ENCODE measurements at regions not wholly inside any gene's neighbourhood (a gene's known extent, or its start where the extent isn't known, plus 50 kb on each side); places are given as distances from the start of the nearest gene placed in this dataset.
A peak's percentile ranks its signal among the peaks of the same experiment; 100 is the strongest.
"Not testable (repeated sequence)": the region's sequence is repeated elsewhere in the genome, so short reads cannot be mapped to it uniquely, and the experiment has no call there.

DNA sequence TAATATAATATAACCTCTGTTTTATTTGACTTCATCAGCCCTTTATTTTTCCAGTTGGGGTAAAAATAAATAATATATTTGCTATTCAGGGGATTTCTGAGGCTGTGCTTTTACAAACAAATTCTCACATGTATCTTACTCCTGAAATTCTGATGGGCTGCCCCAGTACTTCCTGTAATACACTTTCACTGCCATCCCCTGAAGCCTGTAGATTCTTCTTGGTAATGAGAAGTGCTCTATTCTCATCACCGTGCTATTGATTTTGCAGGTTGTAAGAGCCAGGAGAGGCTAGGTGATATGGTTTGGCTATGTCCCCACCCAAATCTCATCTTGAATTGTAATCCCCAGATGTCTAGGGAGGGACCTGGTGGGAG is 91.9 kb upstream of the CEP78 start:
- DNase-seq (no peak), ATAC-seq (no peak)
- TF ChIP-seq, protein P1, sequence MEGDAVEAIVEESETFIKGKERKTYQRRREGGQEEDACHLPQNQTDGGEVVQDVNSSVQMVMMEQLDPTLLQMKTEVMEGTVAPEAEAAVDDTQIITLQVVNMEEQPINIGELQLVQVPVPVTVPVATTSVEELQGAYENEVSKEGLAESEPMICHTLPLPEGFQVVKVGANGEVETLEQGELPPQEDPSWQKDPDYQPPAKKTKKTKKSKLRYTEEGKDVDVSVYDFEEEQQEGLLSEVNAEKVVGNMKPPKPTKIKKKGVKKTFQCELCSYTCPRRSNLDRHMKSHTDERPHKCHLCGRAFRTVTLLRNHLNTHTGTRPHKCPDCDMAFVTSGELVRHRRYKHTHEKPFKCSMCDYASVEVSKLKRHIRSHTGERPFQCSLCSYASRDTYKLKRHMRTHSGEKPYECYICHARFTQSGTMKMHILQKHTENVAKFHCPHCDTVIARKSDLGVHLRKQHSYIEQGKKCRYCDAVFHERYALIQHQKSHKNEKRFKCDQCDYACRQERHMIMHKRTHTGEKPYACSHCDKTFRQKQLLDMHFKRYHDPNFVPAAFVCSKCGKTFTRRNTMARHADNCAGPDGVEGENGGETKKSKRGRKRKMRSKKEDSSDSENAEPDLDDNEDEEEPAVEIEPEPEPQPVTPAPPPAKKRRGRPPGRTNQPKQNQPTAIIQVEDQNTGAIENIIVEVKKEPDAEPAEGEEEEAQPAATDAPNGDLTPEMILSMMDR (IDR thresholded peaks at IDR 0.05), result no peak
- Histone ChIP-seq H3K4me3 (no peak overlapping the region), H3K36me3 (no peaks in the 10 kb centered on the region), H3K4me1 (no peaks in the 10 kb centered on the region), H3K27me3 (ENCODE audit: low read depth) (no peaks in the 10 kb centered on the region), H3K9me3 (no peaks in the 10 kb centered on the region), H3K27ac (no peak overlapping the region)
- intact Hi-C loops (cut with DNase I), result no loop called here

DNA sequence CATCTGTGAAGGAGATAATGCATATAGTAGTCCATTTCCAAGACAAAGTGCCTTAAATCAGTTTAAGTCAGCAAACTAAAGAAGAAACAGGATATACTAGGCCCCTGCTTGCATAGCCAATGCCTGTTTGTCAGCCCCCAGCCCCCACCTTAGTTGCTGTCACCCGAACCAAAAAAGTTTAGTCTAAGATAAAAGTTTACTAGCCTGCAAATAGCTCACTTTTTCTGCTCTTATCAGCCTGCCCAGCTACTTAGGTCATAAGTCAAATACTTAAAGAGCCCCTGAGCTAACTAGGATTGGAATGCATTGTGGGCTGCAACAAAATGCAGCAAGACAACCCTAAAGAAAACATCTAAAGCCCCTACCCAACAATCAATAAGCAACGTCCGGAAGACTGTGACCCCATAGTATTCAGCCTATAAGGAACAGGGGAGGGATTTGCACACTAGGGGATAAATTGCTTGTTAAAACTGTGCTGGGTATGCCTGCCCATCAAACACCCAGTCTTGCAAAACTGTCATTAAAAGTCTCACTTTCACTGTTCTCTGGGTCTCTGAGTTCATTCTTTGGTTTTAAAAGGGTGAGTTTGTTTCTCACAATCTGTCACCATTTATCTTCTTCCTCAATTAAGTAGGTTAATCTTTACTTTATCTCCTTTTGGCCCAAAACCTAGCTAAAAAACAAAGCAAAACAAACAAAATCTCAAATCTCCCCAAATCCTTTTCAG is 92.4 kb upstream of the CEP78 start:
- H3K36me3 ChIP-seq, result no peaks in the 10 kb centered on the region
- intact Hi-C loops (cut with DNase I), result no loop called here
- DNase-seq (no peak), ATAC-seq (peak in 1 of 2 donors; percentile 35)
- TF ChIP-seq, protein P1 (IDR thresholded peaks at IDR 0.05), result no peak
- H3K27me3 ChIP-seq (ENCODE audit: low read depth), result no peaks in the 10 kb centered on the region
- H3K4me1 ChIP-seq, result no peaks in the 10 kb centered on the region
- H3K9me3 ChIP-seq, result no peaks in the 10 kb centered on the region
- no peak overlapping the region for H3K4me3 ChIP-seq
- no peak overlapping the region for H3K27ac ChIP-seq

GRCh38 chr9:78142264-78142663 is 93.6 kb upstream of the CEP78 start:
- H3K4me3 ChIP-seq; H3K27ac ChIP-seq; H3K27me3 ChIP-seq (ENCODE audit: low read depth); DNase-seq; intact Hi-C loops (cut with DNase I); ATAC-seq; H3K9me3 ChIP-seq; H3K36me3 ChIP-seq; H3K4me1 ChIP-seq: not testable (repeated sequence)

DNA sequence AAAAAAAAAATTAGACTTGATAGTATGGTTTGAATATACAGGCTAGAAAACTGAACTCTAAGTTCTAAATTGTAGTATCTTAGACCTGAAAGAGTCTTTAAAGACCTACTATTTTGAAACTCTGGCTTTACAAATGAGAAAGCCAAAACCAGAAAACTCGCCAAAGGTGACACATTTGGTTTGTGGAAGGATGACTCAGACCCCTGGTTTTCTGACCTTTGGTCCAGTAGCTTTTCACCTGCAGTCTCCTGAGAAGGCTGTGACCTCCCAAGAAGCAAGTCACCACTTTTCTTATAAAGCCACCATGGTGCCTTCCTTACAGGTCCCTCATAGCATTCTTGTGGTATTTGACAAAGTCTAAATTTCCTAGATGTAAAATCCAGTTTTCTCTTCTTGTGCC is 102.1 kb upstream of the CEP78 start:
- no peaks in the 10 kb centered on the region for H3K36me3 ChIP-seq
- intact Hi-C loops (cut with DNase I), result no loop called here
- no peak overlapping the region for H3K4me3 ChIP-seq
- no peaks in the 10 kb centered on the region for H3K4me1 ChIP-seq
- TF ChIP-seq, protein P1 (IDR thresholded peaks at IDR 0.05), result no peak
- ATAC-seq (no peak), DNase-seq (no peak)
- H3K27ac ChIP-seq, result no peak overlapping the region
- H3K27me3 ChIP-seq (ENCODE audit: low read depth), result no peaks in the 10 kb centered on the region
- no peaks in the 10 kb centered on the region for H3K9me3 ChIP-seq

- no peak overlapping the region for H3K4me3 ChIP-seq
- no peaks in the 10 kb centered on the region for H3K9me3 ChIP-seq
- intact Hi-C loops (cut with DNase I), result no loop called here
- no peaks in the 10 kb centered on the region for H3K4me1 ChIP-seq
- no peak overlapping the region for H3K27ac ChIP-seq
- no peaks in the 10 kb centered on the region for H3K36me3 ChIP-seq
- H3K27me3 ChIP-seq (ENCODE audit: low read depth), result no peaks in the 10 kb centered on the region
- DNase-seq (no peak), ATAC-seq (no peak)
- TF ChIP-seq, protein P1 (IDR thresholded peaks at IDR 0.05), result no peak
These were observed 101.1 kb upstream of the GNAQ start for GRCh38 chr9:78132701-78133058.

- Histone ChIP-seq H3K9me3 (no peaks in the 10 kb centered on the region), H3K4me1 (no peaks in the 10 kb centered on the region), H3K27me3 (ENCODE audit: low read depth) (no peaks in the 10 kb centered on the region), H3K36me3 (no peaks in the 10 kb centered on the region), H3K4me3 (no peak overlapping the region), H3K27ac (no peak overlapping the region)
- TF ChIP-seq, protein P1 (IDR thresholded peaks at IDR 0.05), result no peak
- DNase-seq, result no peak
- intact Hi-C loops (cut with DNase I), result no loop called here
- ATAC-seq, result no peak
These were observed 100.5 kb upstream of the GNAQ start for GRCh38 chr9:78131969-78132700.
